ENCODE measurements at regions not wholly inside any gene's neighbourhood (a gene's known extent, or its start where the extent isn't known, plus 50 kb on each side); places are given as distances from the start of the nearest gene placed in this dataset.

- H3K23ac ChIP-seq (ENCODE audit: low read depth, low read length): no peak overlapping the region
- CTCF ChIA-PET: no interaction called here
- DNase-seq (no peak), ATAC-seq (ENCODE audit: low read depth) (no peak)
- H3K14ac ChIP-seq (replicated peaks; ENCODE audit: low read depth, low read length): no peak overlapping the region
- H4K5ac ChIP-seq (ENCODE audit: low read depth, low read length): no peak overlapping the region
- H2AK5ac ChIP-seq (ENCODE audit: low read depth, low read length): no peak overlapping the region
- dilution Hi-C loops (cut with HindIII; ENCODE audit: low sequenced_read_pairs, unreplicated experiment) (no loop called here), in situ Hi-C loops (cut with MboI; ENCODE audit: low sequenced_read_pairs) (no loop called here), intact Hi-C loops (cut with micrococcal nuclease) (no loop called here)
- no peaks in the 10 kb centered on the region for H3K4me1 ChIP-seq (ENCODE audit: control insufficient read depth, insufficient read depth, low read length)
- no peak for TF ChIP-seq BHLHE40 (IDR thresholded peaks at IDR 0.05; ENCODE audit: low read depth, low read length)
- no peak for TF ChIP-seq FOS (IDR thresholded peaks at IDR 0.05; ENCODE audit: low read depth, low read length)
- TF ChIP-seq USF2 (IDR thresholded peaks at IDR 0.05; ENCODE audit: low read depth, low read length): no peak
- TF ChIP-seq RCOR1 (IDR thresholded peaks at IDR 0.05; ENCODE audit: insufficient replicate concordance, low read length): no peak
- TF ChIP-seq MXI1 (IDR thresholded peaks at IDR 0.05; ENCODE audit: borderline replicate concordance, low read depth, low read length): no peak
- no peak for TF ChIP-seq RAD21 (IDR thresholded peaks at IDR 0.05; ENCODE audit: low read length)
- no peak for TF ChIP-seq CTCF (conservative IDR thresholded peaks at IDR 0.05; ENCODE audit: low read depth, low read length)
- TF ChIP-seq SMC3 (IDR thresholded peaks at IDR 0.05; ENCODE audit: low read depth, low read length): no peak
- TF ChIP-seq MAFK (IDR thresholded peaks at IDR 0.05; ENCODE audit: low read depth, low read length): no peak
- no peak for TF ChIP-seq POLR2A (IDR thresholded peaks at IDR 0.05; ENCODE audit: low read depth, low read length)
- TF ChIP-seq MAZ (IDR thresholded peaks at IDR 0.05; ENCODE audit: borderline replicate concordance, low read depth, low read length): no peak
- TF ChIP-seq CEBPB (IDR thresholded peaks at IDR 0.05; ENCODE audit: low read depth, low read length): no peak
- no peak for TF ChIP-seq NFE2L2 (IDR thresholded peaks at IDR 0.05; ENCODE audit: low read depth, low read length)
- TF ChIP-seq CHD1 (IDR thresholded peaks at IDR 0.05; ENCODE audit: low read depth, low read length): no peak
- no peak overlapping the region for H3K4ac ChIP-seq (ENCODE audit: low read depth, low read length)
- POLR2A ChIA-PET (ENCODE audit: unreplicated experiment): no interaction called here
- BruUV-seq (replicated peaks): no TSS peak
- H4K91ac ChIP-seq (ENCODE audit: insufficient read depth, low read depth, low read length): no peak overlapping the region
- H2BK5ac ChIP-seq (ENCODE audit: low read depth, low read length, poor library complexity, severe bottlenecking): no peak overlapping the region
- H3K56ac ChIP-seq (ENCODE audit: extremely low read depth, insufficient read depth, low read length): no peak overlapping the region
- no peak overlapping the region for H2AFZ ChIP-seq (replicated peaks; ENCODE audit: low read length, poor library complexity)
- H3K4me2 ChIP-seq (ENCODE audit: low read depth, low read length): no peak overlapping the region
- H4K8ac ChIP-seq (ENCODE audit: low read depth in 2 of 2, low read length in 2 of 2): no peak overlapping the region
- no peaks in the 10 kb centered on the region for H3K27me3 ChIP-seq (ENCODE audit: control insufficient read depth, insufficient read depth, low read length)
- no peak overlapping the region for H2BK15ac ChIP-seq (ENCODE audit: low read depth, low read length)
- H2AK9ac ChIP-seq (replicated peaks; ENCODE audit: low read depth, low read length, poor library complexity): no peak overlapping the region
- no peak overlapping the region for H2BK20ac ChIP-seq (ENCODE audit: low read depth, low read length)
- H3K18ac ChIP-seq (ENCODE audit: low read depth, low read length): no peak overlapping the region
- H4K20me1 ChIP-seq (ENCODE audit: insufficient read depth, low read length): no peaks in the 10 kb centered on the region
- no peak overlapping the region for H3K9ac ChIP-seq (ENCODE audit: low read depth, low read length)
- H3K9me3 ChIP-seq (ENCODE audit: control insufficient read depth, insufficient read depth, low read length): no peaks in the 10 kb centered on the region
- no peak overlapping the region for H2BK120ac ChIP-seq (ENCODE audit: low read depth, low read length)
- no peak overlapping the region for H3K27ac ChIP-seq (ENCODE audit: insufficient read depth, low read length)
- no peaks in the 10 kb centered on the region for H3K79me1 ChIP-seq (ENCODE audit: low read depth in 1 of 2, low read length in 2 of 2)
- H3K4me3 ChIP-seq (ENCODE audit: insufficient read depth, low read depth, low read length): no peak overlapping the region
- H3K9me1 ChIP-seq (ENCODE audit: insufficient read depth, low read length): no peaks in the 10 kb centered on the region
- no peaks in the 10 kb centered on the region for H3K36me3 ChIP-seq (ENCODE audit: control insufficient read depth, insufficient read depth, low read length)
Observed at GRCh38 chr2:187102381-187102780, 253.4 kb upstream of the ZSWIM2 start.
